ENCODE measurements at regions not wholly inside any gene's neighbourhood (a gene's known extent, or its start where the extent isn't known, plus 50 kb on each side); places are given as distances from the start of the nearest gene placed in this dataset.

DNA sequence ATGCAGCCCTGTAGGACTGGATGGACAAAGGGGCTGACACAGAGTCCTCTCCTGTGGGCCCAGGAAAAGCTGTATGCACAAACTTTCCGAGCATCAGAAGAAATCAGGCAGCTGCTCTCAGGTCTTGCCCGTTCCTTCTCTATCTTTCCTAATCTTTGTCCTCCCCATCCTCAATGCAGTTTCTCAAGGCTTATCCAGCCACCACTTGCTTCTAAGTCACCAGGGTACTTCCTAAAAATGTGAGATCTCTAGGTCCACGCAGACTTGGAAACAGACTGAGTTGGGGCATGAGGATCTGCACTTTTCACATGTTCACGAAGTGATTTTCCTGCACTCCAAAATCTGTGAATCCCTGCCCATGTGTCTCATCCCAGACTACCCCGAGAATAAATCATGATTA is 394.5 kb upstream of the SLC35B3 start:
- no peaks in the 10 kb centered on the region for H3K9me3 ChIP-seq (ENCODE audit: control insufficient read depth in 2 of 2, insufficient read depth in 1 of 2, low read depth in 1 of 2, low read length in 1 of 2)
- no peaks in the 10 kb centered on the region for H3K27me3 ChIP-seq (ENCODE audit: control insufficient read depth in 3 of 3, insufficient read depth in 3 of 3, low read length in 3 of 3)
- FAIRE-seq (no peak), DNase-seq (no peak)
- no peak overlapping the region for H3K27ac ChIP-seq (ENCODE audit: low read depth in 1 of 3, low read length in 2 of 3)
- WGBS, 3 donors, result 45 to 74% (median 62%) methylated on average over 5 of the region's 5 CpGs
- H3K36me3 ChIP-seq (ENCODE audit: control insufficient read depth in 3 of 3, insufficient read depth in 2 of 3, low read depth in 1 of 3, low read length in 3 of 3), result no peaks in the 10 kb centered on the region
- no peak overlapping the region for H3K4me3 ChIP-seq (ENCODE audit: low read depth in 1 of 3, low read length in 3 of 3)
- H3K4me1 ChIP-seq (ENCODE audit: control insufficient read depth in 3 of 3, insufficient read depth in 2 of 3, low read depth in 1 of 3, low read length in 2 of 3), result no peaks in the 10 kb centered on the region

DNA sequence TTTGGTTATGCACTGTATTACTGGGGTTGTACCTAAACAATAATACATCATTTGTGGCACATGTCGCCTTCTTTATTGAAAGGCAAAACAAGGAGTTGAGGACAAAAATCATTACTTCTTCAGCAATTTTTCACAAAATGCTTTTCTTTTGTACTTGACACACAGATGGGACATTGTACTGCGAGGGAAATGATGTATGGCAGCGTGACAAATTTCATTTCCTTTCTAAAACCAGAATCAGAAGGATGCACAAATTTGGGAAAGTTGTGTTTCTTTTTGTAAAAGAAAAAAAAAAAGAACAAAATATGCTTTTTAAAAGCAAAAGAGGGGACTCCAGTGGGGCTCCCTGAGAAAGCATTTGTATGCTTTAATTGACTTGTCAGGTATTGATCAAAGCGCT is 394.0 kb upstream of the SLC35B3 start:
- no peak overlapping the region for H3K27ac ChIP-seq (ENCODE audit: low read depth in 1 of 3, low read length in 2 of 3)
- no peaks in the 10 kb centered on the region for H3K9me3 ChIP-seq (ENCODE audit: control insufficient read depth in 2 of 2, insufficient read depth in 1 of 2, low read depth in 1 of 2, low read length in 1 of 2)
- DNase-seq, result no peak
- WGBS, 3 donors, result 69 to 78% (median 74%) methylated on average over 4 of the region's 4 CpGs
- H3K36me3 ChIP-seq (ENCODE audit: control insufficient read depth in 3 of 3, insufficient read depth in 2 of 3, low read depth in 1 of 3, low read length in 3 of 3), result no peaks in the 10 kb centered on the region
- no peaks in the 10 kb centered on the region for H3K4me1 ChIP-seq (ENCODE audit: control insufficient read depth in 3 of 3, insufficient read depth in 2 of 3, low read depth in 1 of 3, low read length in 2 of 3)
- H3K27me3 ChIP-seq (ENCODE audit: control insufficient read depth in 3 of 3, insufficient read depth in 3 of 3, low read length in 3 of 3), result no peaks in the 10 kb centered on the region
- no peak for FAIRE-seq
- no peak overlapping the region for H3K4me3 ChIP-seq (ENCODE audit: low read depth in 1 of 3, low read length in 3 of 3)

DNA sequence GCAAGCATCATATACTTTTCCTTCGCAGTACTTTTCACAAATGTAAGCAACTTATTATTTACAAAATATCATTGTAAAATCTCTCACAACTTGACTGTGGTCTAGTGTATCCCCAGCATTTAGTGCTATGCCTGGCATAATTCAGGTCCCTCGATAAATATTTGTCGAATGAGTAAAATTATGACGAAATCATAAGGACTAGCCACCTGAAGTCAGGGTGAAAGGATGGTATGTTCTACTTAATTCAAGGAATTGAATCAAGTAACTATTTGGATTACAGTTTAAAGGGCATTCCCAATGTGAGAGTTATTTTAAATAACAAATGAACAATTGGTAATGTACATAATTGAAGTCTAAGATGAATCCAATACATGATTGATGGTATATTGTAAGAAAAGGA is 393.0 kb upstream of the SLC35B3 start:
- H3K27ac ChIP-seq (ENCODE audit: low read depth in 1 of 3, low read length in 2 of 3), result no peak overlapping the region
- DNase-seq, result no peak
- no peaks in the 10 kb centered on the region for H3K27me3 ChIP-seq (ENCODE audit: control insufficient read depth in 3 of 3, insufficient read depth in 3 of 3, low read length in 3 of 3)
- no peak overlapping the region for H3K4me3 ChIP-seq (ENCODE audit: low read depth in 1 of 3, low read length in 3 of 3)
- H3K9me3 ChIP-seq (ENCODE audit: control insufficient read depth in 2 of 2, insufficient read depth in 1 of 2, low read depth in 1 of 2, low read length in 1 of 2), result no peaks in the 10 kb centered on the region
- WGBS, 3 donors, result 90 to 95% (median 93%) methylated on average over 4 of the region's 4 CpGs
- no peak for FAIRE-seq
- no peaks in the 10 kb centered on the region for H3K4me1 ChIP-seq (ENCODE audit: control insufficient read depth in 3 of 3, insufficient read depth in 2 of 3, low read depth in 1 of 3, low read length in 2 of 3)
- no peaks in the 10 kb centered on the region for H3K36me3 ChIP-seq (ENCODE audit: control insufficient read depth in 3 of 3, insufficient read depth in 2 of 3, low read depth in 1 of 3, low read length in 3 of 3)

DNA sequence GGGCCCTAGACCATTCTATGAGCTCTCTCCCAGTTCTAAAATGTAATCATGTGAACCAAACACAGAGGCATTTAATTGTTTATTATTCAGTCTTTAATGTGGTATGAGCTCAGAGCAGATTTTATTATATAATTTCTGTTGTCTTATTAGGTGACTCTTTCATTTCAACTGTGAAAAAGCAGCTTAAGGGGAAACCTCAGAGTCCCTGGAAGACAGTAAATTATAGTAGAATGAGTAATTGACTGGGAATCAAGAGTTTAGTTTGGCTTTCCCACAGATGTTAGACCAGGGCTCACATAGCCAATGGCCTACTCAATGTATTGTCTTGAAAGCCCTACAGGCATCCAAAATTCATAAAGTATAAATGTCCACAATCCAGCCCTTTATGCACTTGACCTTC is 390.4 kb upstream of the SLC35B3 start:
- Histone ChIP-seq H3K27ac (ENCODE audit: low read depth in 1 of 3, low read length in 2 of 3) (no peak overlapping the region), H3K27me3 (ENCODE audit: control insufficient read depth in 3 of 3, insufficient read depth in 3 of 3, low read length in 3 of 3) (no peaks in the 10 kb centered on the region), H3K9me3 (ENCODE audit: control insufficient read depth in 2 of 2, insufficient read depth in 1 of 2, low read depth in 1 of 2, low read length in 1 of 2) (no peaks in the 10 kb centered on the region), H3K36me3 (ENCODE audit: control insufficient read depth in 3 of 3, insufficient read depth in 2 of 3, low read depth in 1 of 3, low read length in 3 of 3) (no peaks in the 10 kb centered on the region), H3K4me1 (ENCODE audit: control insufficient read depth in 3 of 3, insufficient read depth in 2 of 3, low read depth in 1 of 3, low read length in 2 of 3) (no peaks in the 10 kb centered on the region), H3K4me3 (ENCODE audit: low read depth in 1 of 3, low read length in 3 of 3) (no peak overlapping the region)
- DNase-seq (no peak), FAIRE-seq (no peak)

DNA sequence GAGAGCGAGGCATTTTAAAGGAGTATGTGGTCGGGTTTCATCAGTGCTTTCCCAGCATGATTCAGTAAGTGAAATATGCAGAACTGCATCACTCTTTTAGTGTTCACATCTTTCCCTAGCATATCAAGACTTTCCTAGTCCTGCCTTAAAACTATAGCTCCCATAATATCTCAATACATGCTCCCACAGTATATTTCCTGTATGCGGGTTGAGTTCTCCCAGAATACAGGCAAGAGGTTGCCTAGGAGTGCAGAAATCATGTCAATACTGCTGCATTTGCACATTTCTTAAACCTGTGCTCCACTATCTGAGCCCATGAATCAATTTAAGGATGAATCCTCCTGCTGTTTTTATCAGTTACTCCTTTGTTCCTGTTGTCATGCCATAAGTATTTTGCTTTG is 386.6 kb upstream of the SLC35B3 start:
- 75 to 84% (median 84%) methylated on average over 3 of the region's 3 CpGs for WGBS, 3 donors
- H3K27ac ChIP-seq (ENCODE audit: low read depth in 1 of 3, low read length in 2 of 3), result no peak overlapping the region
- H3K36me3 ChIP-seq (ENCODE audit: control insufficient read depth in 3 of 3, insufficient read depth in 2 of 3, low read depth in 1 of 3, low read length in 3 of 3), result no peaks in the 10 kb centered on the region
- FAIRE-seq (no peak), DNase-seq (no peak)
- H3K4me1 ChIP-seq (ENCODE audit: control insufficient read depth in 3 of 3, insufficient read depth in 2 of 3, low read depth in 1 of 3, low read length in 2 of 3), result no peaks in the 10 kb centered on the region
- H3K4me3 ChIP-seq (ENCODE audit: low read depth in 1 of 3, low read length in 3 of 3), result no peak overlapping the region
- no peaks in the 10 kb centered on the region for H3K27me3 ChIP-seq (ENCODE audit: control insufficient read depth in 3 of 3, insufficient read depth in 3 of 3, low read length in 3 of 3)
- no peaks in the 10 kb centered on the region for H3K9me3 ChIP-seq (ENCODE audit: control insufficient read depth in 2 of 2, insufficient read depth in 1 of 2, low read depth in 1 of 2, low read length in 1 of 2)

DNA sequence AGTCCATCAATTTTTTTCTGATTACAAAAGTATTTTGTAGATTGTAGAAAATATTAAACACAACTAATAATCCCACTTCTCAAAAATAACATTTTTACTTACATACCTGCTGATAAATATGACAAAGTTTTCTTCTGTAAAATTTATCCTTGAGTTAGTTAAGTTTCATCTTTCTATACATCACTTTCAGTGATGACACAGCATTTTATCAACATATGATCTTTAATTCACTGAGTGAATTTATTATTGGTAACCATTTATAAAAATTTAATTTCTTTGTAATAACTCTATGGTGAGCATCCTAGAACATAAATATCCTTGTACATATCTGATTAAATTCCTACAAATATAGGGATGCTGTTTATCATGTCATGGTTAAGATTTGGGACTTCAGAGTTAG is 385.0 kb upstream of the SLC35B3 start:
- DNase-seq, result no peak
- no peak for FAIRE-seq
- Histone ChIP-seq H3K27me3 (ENCODE audit: control insufficient read depth in 3 of 3, insufficient read depth in 3 of 3, low read length in 3 of 3) (no peaks in the 10 kb centered on the region), H3K4me3 (ENCODE audit: low read depth in 1 of 3, low read length in 3 of 3) (no peak overlapping the region), H3K36me3 (ENCODE audit: control insufficient read depth in 3 of 3, insufficient read depth in 2 of 3, low read depth in 1 of 3, low read length in 3 of 3) (no peaks in the 10 kb centered on the region), H3K27ac (ENCODE audit: low read depth in 1 of 3, low read length in 2 of 3) (no peak overlapping the region), H3K9me3 (ENCODE audit: control insufficient read depth in 2 of 2, insufficient read depth in 1 of 2, low read depth in 1 of 2, low read length in 1 of 2) (no peaks in the 10 kb centered on the region), H3K4me1 (ENCODE audit: control insufficient read depth in 3 of 3, insufficient read depth in 2 of 3, low read depth in 1 of 3, low read length in 2 of 3) (no peaks in the 10 kb centered on the region)

DNA sequence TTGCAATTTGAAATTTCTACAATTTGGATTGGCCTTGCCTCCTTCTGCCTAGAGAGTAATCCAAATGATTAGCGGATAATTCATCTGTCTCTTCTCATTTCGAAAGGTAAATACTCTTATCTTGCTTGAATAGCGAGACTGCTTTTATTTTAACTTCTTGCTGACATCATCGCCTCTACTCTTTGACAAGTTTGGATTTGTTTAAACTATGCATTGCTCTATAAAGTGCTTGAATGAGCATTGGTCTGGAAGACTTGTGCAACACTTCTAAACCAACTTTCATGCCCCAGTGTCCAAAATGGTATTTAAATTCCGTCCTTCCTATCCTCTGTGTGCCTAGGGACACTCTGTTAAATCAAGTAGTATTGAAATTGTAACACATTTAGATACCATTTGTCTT is 384.1 kb upstream of the SLC35B3 start:
- Histone ChIP-seq H3K4me3 (ENCODE audit: low read depth in 1 of 3, low read length in 3 of 3) (no peak overlapping the region), H3K36me3 (ENCODE audit: control insufficient read depth in 3 of 3, insufficient read depth in 2 of 3, low read depth in 1 of 3, low read length in 3 of 3) (no peaks in the 10 kb centered on the region), H3K27ac (ENCODE audit: low read depth in 1 of 3, low read length in 2 of 3) (no peak overlapping the region), H3K27me3 (ENCODE audit: control insufficient read depth in 3 of 3, insufficient read depth in 3 of 3, low read length in 3 of 3) (no peaks in the 10 kb centered on the region), H3K9me3 (ENCODE audit: control insufficient read depth in 2 of 2, insufficient read depth in 1 of 2, low read depth in 1 of 2, low read length in 1 of 2) (no peaks in the 10 kb centered on the region), H3K4me1 (ENCODE audit: control insufficient read depth in 3 of 3, insufficient read depth in 2 of 3, low read depth in 1 of 3, low read length in 2 of 3) (no peaks in the 10 kb centered on the region)
- no peak for FAIRE-seq
- no peak for DNase-seq
- WGBS, 3 donors, result 36 to 59% (median 49%) methylated on average over 5 of the region's 5 CpGs

DNA sequence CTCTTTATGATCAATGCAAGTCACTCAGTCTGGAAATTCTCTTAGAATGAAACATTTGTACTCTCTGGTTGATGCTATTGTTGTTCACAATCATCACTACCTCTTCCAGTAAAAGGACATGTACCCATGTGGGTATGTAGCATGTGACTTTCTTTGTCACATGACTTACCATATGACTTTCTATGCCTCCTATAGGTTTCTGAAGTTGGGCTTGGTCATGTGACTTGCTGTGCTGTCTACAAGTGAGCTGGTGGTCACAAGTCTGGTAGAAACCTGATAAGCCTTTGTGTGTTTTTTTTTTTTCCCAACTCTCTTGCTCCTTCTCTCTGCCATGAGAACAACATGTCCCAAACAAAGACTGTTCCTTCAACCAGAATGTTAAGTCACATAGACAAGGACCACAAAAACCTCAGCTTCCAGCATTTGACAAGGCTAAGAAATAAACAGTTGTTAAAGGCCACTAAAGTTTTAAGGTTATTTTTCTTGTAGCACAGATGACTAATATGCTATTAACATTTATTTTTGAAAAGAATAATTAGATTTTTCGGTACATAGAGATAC is 379.2 kb upstream of the SLC35B3 start:
- H3K27me3 ChIP-seq (ENCODE audit: control insufficient read depth in 3 of 3, insufficient read depth in 3 of 3, low read length in 3 of 3), result no peaks in the 10 kb centered on the region
- FAIRE-seq (no peak), DNase-seq (no peak)
- H3K4me3 ChIP-seq (ENCODE audit: low read depth in 1 of 3, low read length in 3 of 3), result no peak overlapping the region
- no peaks in the 10 kb centered on the region for H3K4me1 ChIP-seq (ENCODE audit: control insufficient read depth in 3 of 3, insufficient read depth in 2 of 3, low read depth in 1 of 3, low read length in 2 of 3)
- no peaks in the 10 kb centered on the region for H3K36me3 ChIP-seq (ENCODE audit: control insufficient read depth in 3 of 3, insufficient read depth in 2 of 3, low read depth in 1 of 3, low read length in 3 of 3)
- no peaks in the 10 kb centered on the region for H3K9me3 ChIP-seq (ENCODE audit: control insufficient read depth in 2 of 2, insufficient read depth in 1 of 2, low read depth in 1 of 2, low read length in 1 of 2)
- no peak overlapping the region for H3K27ac ChIP-seq (ENCODE audit: low read depth in 1 of 3, low read length in 2 of 3)
- WGBS, 3 donors, result 34 to 52% (median 36%) methylated on average over 1 of the region's 1 CpG

DNA sequence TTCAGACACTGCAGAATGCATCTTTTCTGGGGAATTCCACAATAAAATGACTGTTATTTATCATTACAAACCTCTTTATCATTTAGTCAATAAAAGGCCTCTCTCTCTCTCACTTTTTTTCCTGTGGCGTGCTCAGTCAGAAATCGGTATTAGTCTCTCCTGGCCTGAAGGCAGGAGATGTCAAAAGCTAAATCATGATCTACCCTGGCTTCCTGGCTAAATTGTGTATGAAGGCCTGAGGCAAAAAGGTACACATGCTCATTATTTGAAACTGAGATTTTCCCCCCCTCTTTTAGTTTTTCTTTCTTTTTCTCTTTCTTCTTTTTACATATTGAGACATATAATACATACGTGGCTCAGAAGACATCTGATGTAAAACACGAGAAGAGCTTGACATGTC is 375.0 kb upstream of the SLC35B3 start:
- no peak for FAIRE-seq
- no peak overlapping the region for H3K4me3 ChIP-seq (ENCODE audit: low read depth in 1 of 3, low read length in 3 of 3)
- H3K4me1 ChIP-seq (ENCODE audit: control insufficient read depth in 3 of 3, insufficient read depth in 2 of 3, low read depth in 1 of 3, low read length in 2 of 3), result no peaks in the 10 kb centered on the region
- H3K27ac ChIP-seq (ENCODE audit: low read depth in 1 of 3, low read length in 2 of 3), result no peak overlapping the region
- no peaks in the 10 kb centered on the region for H3K27me3 ChIP-seq (ENCODE audit: control insufficient read depth in 3 of 3, insufficient read depth in 3 of 3, low read length in 3 of 3)
- no peaks in the 10 kb centered on the region for H3K9me3 ChIP-seq (ENCODE audit: control insufficient read depth in 2 of 2, insufficient read depth in 1 of 2, low read depth in 1 of 2, low read length in 1 of 2)
- 81 to 87% (median 82%) methylated on average over 4 of the region's 4 CpGs for WGBS, 3 donors
- H3K36me3 ChIP-seq (ENCODE audit: control insufficient read depth in 3 of 3, insufficient read depth in 2 of 3, low read depth in 1 of 3, low read length in 3 of 3), result no peaks in the 10 kb centered on the region
- DNase-seq, result no peak

Data from small intestine (tissue), 7 donors.